ENCODE measurements at regions not wholly inside any gene's neighbourhood (a gene's known extent, or its start where the extent isn't known, plus 50 kb on each side); places are given as distances from the start of the nearest gene placed in this dataset.
"Not testable (repeated sequence)": the region's sequence is repeated elsewhere in the genome, so short reads cannot be mapped to it uniquely, and the experiment has no call there.

GRCh38 chr5:105617436-105618215 is 2053.1 kb downstream of the EFNA5 start:
- DNase-seq, result no peak

- DNase-seq, result no peak
Measured at GRCh38 chr5:105616599-105616998, 2054.0 kb upstream of the NUDT12 start.

DNA sequence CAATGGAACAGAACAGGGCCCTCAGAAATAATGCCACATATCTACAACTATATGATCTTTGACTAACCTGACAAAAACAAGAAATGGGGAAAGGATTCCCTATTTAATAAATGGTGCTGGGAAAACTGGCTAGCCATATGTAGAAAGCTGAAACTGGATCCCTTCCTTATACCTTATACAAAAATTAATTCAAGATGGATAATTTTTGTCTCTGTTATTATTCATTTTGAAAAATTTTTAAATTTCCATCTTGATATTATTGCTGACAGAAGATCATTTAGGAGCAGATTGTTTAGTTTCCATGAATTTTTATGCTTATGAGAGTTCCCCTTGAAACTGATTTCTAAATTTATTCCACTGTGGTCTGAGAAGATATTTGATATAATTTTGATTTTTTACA is 2039.8 kb upstream of the NUDT12 start:
- not testable (repeated sequence) for DNase-seq

DNA sequence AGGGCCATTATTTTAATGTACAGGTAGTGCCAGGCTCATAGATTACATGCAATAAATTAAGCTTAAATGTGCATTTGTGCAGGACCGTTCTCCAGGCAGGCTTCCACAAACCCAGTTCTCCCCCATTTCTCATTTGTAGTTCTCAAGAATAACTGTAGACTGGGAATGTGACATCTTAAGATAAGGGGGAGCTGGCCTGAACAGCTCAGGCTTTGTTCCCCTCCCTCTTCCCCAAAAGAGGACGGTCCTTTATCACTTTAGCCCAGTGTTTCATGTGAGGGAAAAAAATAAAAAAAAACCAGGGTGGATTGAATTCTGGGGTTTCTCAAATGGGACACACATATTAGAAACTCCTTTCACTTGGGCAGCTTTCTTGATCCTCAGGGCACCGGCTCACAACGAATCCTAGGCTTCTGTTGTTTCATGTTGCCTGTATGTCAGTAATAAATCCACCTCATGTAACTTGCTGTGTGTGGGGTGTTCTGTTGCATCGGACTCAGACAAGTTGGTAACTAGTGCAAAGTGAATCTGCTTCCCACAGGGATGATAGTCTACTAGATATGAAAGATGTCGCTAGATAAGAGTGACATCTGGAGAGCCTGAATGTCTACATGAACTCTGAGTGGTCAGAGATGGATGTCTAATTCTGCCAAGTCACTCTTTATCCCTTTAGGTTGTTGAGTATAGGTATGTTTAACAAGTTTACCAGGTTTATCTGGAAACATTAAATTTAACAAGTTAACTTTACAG is 2030.6 kb upstream of the NUDT12 start:
- DNase-seq, result no peak

GRCh38 chr5:105587963-105588662 is 2025.5 kb upstream of the NUDT12 start:
- no peak for DNase-seq

DNA sequence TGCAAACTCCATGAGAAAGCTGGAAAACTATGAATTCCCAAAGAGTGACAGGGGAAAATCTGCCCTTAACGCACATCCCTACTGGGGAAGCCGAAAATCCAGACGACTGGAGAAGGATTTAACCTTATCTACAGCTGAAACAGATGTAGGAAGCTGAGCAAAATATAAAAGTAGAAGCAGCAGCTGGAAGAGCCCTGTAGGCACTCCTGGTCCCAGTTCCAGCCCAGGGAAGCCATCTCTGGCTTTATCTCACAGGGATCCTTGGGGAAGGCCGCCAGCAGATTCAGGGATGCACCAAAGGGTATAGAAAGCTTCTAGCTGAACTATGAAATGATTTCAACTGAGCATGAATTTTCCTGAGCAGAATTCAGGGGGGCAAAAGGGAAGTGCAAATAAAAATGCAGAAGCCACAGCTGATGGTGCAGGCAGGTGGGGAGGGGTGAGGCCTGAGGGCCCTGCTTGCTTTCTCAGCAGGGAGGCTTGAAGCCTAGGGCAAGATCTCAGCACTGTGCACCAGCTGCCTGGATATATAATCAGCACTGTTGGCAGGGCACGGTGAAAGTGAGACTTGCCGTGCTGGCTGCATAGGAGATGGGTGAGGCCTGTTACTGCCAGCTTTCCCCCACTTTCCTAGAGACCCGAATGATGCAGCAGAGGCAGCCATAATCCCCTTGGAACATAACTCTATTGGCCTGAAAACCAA is 2019.5 kb upstream of the NUDT12 start:
- DNase-seq, result no peak

- no peak for DNase-seq
Measured at GRCh38 chr5:105573575-105573974, 2011.0 kb upstream of the NUDT12 start.

DNA sequence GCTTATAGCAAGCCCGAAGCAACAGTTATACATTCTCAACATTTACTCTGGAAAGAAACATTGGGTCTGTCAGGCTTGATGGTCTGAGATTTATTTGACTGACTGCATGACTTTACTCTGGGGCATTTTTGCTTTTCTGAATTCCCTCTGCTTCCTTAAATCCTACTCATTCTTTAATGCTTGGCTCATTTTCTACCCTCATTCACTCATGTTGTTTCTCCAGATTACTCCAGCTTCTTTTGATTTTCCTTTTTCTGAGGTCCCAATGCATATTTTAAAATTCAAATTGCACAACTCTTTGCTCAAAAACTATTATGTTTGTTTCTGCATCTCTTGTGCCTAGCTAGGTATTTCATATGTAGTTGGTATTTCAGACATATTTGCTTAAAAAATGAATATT is 2002.9 kb upstream of the NUDT12 start:
- no peak for DNase-seq

- no peak for DNase-seq
Measured at GRCh38 chr5:105563842-105564241, 2001.3 kb upstream of the NUDT12 start.

- no peak for DNase-seq
Measured at GRCh38 chr5:105554568-105555169, 1992.1 kb upstream of the NUDT12 start.

- no peak for DNase-seq
Measured at GRCh38 chr5:105544300-105544699, 1981.7 kb upstream of the NUDT12 start.

- DNase-seq, result no peak
Measured at GRCh38 chr5:105536675-105537074, 1974.1 kb upstream of the NUDT12 start.

DNA sequence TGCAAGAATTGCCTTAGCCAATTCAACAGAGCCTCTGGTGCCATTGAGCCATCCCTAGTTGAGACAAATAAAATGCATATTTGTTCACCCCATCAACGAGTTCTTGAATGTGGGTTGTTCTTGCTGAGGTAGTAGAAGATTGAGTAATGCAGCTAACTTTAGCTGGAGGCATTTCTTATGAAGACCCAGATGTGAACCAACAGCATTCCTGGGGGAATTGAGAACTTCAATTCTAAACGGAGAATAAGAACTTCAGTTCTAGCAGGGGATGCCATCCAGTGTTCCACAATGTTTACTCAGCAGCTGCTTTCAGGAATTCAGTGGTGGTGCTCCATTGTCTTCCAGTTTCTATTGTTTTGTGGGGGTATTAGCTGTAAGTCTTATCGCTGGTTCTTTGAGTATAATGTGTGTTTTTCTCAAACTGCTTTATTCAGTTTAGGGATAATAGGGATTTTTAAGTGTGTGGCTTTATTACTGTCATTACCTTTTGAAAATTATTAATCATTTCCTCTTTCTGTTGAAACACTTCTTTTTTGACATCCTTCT is 1968.2 kb upstream of the NUDT12 start:
- no peak for DNase-seq

GRCh38 chr5:105529851-105530250 is 1967.3 kb upstream of the NUDT12 start:
- no peak for DNase-seq

DNA sequence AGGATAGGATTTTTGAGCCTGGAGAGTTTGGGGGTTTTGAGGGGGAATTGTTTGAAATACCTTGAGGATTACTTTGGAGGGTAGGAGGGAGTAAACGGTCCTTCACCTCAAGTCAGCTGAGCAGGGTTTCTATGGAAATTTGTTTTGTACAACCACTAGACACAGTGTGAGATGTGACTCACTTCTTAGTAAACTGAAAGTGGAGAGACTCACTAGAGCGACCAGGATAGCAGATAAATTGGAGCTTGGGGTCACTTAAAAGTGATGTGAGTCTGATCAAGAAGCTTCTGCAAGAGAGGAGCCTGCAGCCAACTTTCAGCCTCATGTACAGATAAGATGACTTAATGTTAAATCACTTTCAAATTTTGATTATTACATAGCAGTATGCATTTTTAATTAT is 1945.9 kb upstream of the NUDT12 start:
- DNase-seq, result no peak

GRCh38 chr5:105506692-105507277 is 1944.2 kb upstream of the NUDT12 start:
- no peak for DNase-seq

GRCh38 chr5:105503950-105504349 is 1941.4 kb upstream of the NUDT12 start:
- no peak for DNase-seq

DNA sequence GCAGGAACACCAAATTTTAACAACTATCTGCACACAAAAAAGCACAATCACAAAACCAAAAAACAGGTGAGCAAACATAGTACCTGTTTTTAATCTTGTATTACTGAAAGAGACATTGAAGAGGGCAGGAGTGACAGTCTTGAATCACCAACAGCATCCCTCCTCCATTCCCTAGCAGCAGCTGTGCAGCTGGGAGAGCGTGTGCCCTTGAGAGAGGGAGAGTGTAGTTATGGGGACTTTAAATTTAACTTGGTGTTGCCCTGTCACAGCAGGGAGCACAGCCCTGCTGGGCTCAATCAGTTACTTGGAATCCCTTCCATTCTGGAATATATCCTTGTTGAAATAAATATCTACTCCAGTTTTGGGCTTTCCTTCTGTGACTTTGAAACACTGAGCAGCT is 1938.7 kb upstream of the NUDT12 start:
- no peak for DNase-seq

GRCh38 chr5:105475401-105475800 is 1912.8 kb upstream of the NUDT12 start:
- DNase-seq, result no peak

- no peak for DNase-seq
Measured at GRCh38 chr5:105462377-105462776, 1899.8 kb upstream of the NUDT12 start.

- DNase-seq, result no peak
Measured at GRCh38 chr5:105460721-105461120, 1898.1 kb upstream of the NUDT12 start.

GRCh38 chr5:105453216-105453807 is 1890.7 kb upstream of the NUDT12 start:
- no peak for DNase-seq
